Gastroesophageal sphincter (tissue), 3 donors: ENCODE measurements at regions not wholly inside any gene's neighbourhood (a gene's known extent, or its start where the extent isn't known, plus 50 kb on each side); places are given as distances from the start of the nearest gene placed in this dataset.

Source experiments
- CTCF ChIP-seq, 4 experiments: fragments of 200-600 bp in 2 of 4; fragments of 450-650 bp in 2 of 4; sonication (generic) in 1 of 4; IDR thresholded peaks; one replicate each; pipeline ENCODE4 v1.5.1; 2017 to 2019; ENCODE audit warnings: antibody characterized with exemption in 4 of 4, mild to moderate bottlenecking in 2 of 4, moderate library complexity in 2 of 4
- EP300 ChIP-seq: sonication (generic); formaldehyde crosslinking; IDR thresholded peaks from one replicate; pipeline ENCODE4 v1.6.1; 2017; ENCODE audit warnings: antibody characterized with exemption, mild to moderate bottlenecking
- POLR2A ChIP-seq, 2 donors: fragments of 450-650 bp; IDR thresholded peaks; one replicate each; pipeline ENCODE4 v1.6.1; 2017; ENCODE audit warnings: antibody characterized with exemption in 2 of 2, mild to moderate bottlenecking in 2 of 2, moderate library complexity in 1 of 2
- POLR2AphosphoS5 ChIP-seq: sonication (generic); formaldehyde crosslinking; IDR thresholded peaks from one replicate; pipeline ENCODE4 v1.6.1; 2017; ENCODE audit warnings: antibody characterized with exemption

GRCh38 chr10:78961760-78962159, 107.0 kb upstream of the ZMIZ1 start:
- TF ChIP-seq CTCF (IDR thresholded peaks at IDR 0.05) (no peak), POLR2A (IDR thresholded peaks at IDR 0.05) (no peak), EP300 (no peak), POLR2AphosphoS5 (no peak)
